H1 (cell line): ENCODE measurements at regions not wholly inside any gene's neighbourhood (a gene's known extent, or its start where the extent isn't known, plus 50 kb on each side); places are given as distances from the start of the nearest gene placed in this dataset.

ENCODE experiments used
- CTCF ChIA-PET: fragments of 300-600 bp; sonication (Branson Sonifier 250); formaldehyde crosslinking; loops from one replicate; lab custom pipeline; 2021; ENCODE audit not compliant: partially characterized antibody; lab: Charles Lee
- POLR2A ChIA-PET: fragments of 300-600 bp; sonication (Branson Sonifier 250); formaldehyde crosslinking; loops from one replicate; lab custom pipeline; 2021; ENCODE audit warnings: inconsistent platforms; ENCODE audit not compliant: partially characterized antibody; lab: Charles Lee
- DNase-seq, 2 experiments: peaks; one replicate each; pipeline versions ENCODE4 v3.0.0 to v3.0.0-alpha.2; 2010 to 2022; ENCODE audit warnings: low spot score in 2 of 2, low read depth in 1 of 2, mixed read lengths in 1 of 2
- FAIRE-seq: peaks from 2 replicates; lab custom pipeline; 2011; peaks lifted over from hg19 to GRCh38; lab: Jason Lieb, UNC
- H2AFZ ChIP-seq: 2 replicates; pipeline ENCODE4 v1.8.1; 2012; ENCODE audit warnings: low read length, inconsistent platforms
- H2AK5ac ChIP-seq: 2 replicates; pipeline ENCODE4 v1.6.1; 2013; ENCODE audit warnings: low read depth, low read length
- H2BK120ac ChIP-seq: replicated peaks from 2 replicates; pipeline ENCODE3; 2013; ENCODE audit warnings: low read depth, low read length, inconsistent platforms
- H2BK12ac ChIP-seq: 2 replicates; pipeline ENCODE4 v1.6.1; 2013; ENCODE audit warnings: low read depth, low read length
- H2BK15ac ChIP-seq: 2 replicates; pipeline ENCODE4 v1.6.1; 2013; ENCODE audit warnings: low read length
- H2BK20ac ChIP-seq: 2 replicates; pipeline ENCODE4 v1.6.1; 2013; ENCODE audit warnings: low read length
- H2BK5ac ChIP-seq: 2 replicates; pipeline ENCODE4 v1.6.1; 2013; ENCODE audit warnings: low read depth, low read length
- H3K14ac ChIP-seq: 2 replicates; pipeline ENCODE4 v1.6.1; 2013; ENCODE audit warnings: inconsistent platforms; ENCODE audit not compliant: insufficient read length
- H3K18ac ChIP-seq: 2 replicates; pipeline ENCODE4 v1.6.1; 2013; ENCODE audit warnings: low read length; ENCODE audit errors: extremely low read depth
- H3K23ac ChIP-seq: 2 replicates; pipeline ENCODE4 v1.6.1; 2013; ENCODE audit warnings: inconsistent platforms; ENCODE audit not compliant: insufficient read length
- H3K23me2 ChIP-seq: 2 replicates; pipeline ENCODE4 v1.6.1; 2013; ENCODE audit warnings: low read depth, low read length
- H3K27ac ChIP-seq: 2 replicates; pipeline ENCODE4 v1.6.1; 2011; ENCODE audit warnings: low read depth, low read length, inconsistent platforms
- H3K27me3 ChIP-seq, 4 experiments: replicated peaks in 1 of 4; 1 replicate in 1 of 4; 2 replicates in 3 of 4; pipeline versions ENCODE4 v1.6.1 to v1.8.1; 2011 to 2013; ENCODE audit warnings: low read length in 3 of 4, mild to moderate bottlenecking in 3 of 4, inconsistent platforms in 2 of 4, mixed read lengths in 2 of 4, moderate library complexity in 1 of 4; ENCODE audit not compliant: control insufficient read depth in 3 of 4, insufficient read depth in 3 of 4; ENCODE audit errors: extremely low read depth in 1 of 4
- H3K36me3 ChIP-seq, 4 experiments: 2 replicates each; pipeline versions ENCODE4 v1.6.1 to v1.8.1; 2011 to 2013; ENCODE audit warnings: mild to moderate bottlenecking in 4 of 4, low read length in 3 of 4, moderate library complexity in 2 of 4, control low read depth in 1 of 4, inconsistent platforms in 1 of 4; ENCODE audit not compliant: insufficient read depth in 4 of 4, control insufficient read depth in 2 of 4
- H3K4ac ChIP-seq: replicated peaks from 2 replicates; pipeline ENCODE3; 2013; ENCODE audit warnings: low read length, low read depth, mixed read lengths, inconsistent platforms; ENCODE audit not compliant: insufficient read length
- H3K4me1 ChIP-seq, 4 experiments: replicated peaks in 1 of 4; 1 replicate in 1 of 4; 2 replicates in 3 of 4; pipeline versions ENCODE4 v1.6.1 to v1.8.1; 2011 to 2013; ENCODE audit warnings: low read length in 3 of 4, inconsistent platforms in 2 of 4, mixed read lengths in 1 of 4; ENCODE audit not compliant: insufficient read depth in 4 of 4, control insufficient read depth in 3 of 4
- H3K4me2 ChIP-seq, 2 experiments: 2 replicates each; pipeline versions ENCODE4 v1.6.1 to v1.8.1; 2011 to 2013; ENCODE audit warnings: low read depth in 2 of 2, low read length in 2 of 2, control low read depth in 1 of 2, inconsistent platforms in 1 of 2, mild to moderate bottlenecking in 1 of 2; ENCODE audit not compliant: insufficient read depth in 1 of 2
- H3K4me3 ChIP-seq, 4 experiments: fragments of 200-600, 300-600 bp in 1 of 4; sonication (generic), shearing (Covaris generic), sonication (Bioruptor Twin) in 1 of 4; 2 replicates each; pipeline versions ENCODE4 v1.5.1 to v1.8.1; 2011 to 2016; ENCODE audit warnings: low read length in 4 of 4, low read depth in 3 of 4, control low read depth in 2 of 4, inconsistent platforms in 2 of 4, mild to moderate bottlenecking in 2 of 4, mixed read lengths in 1 of 4, moderate library complexity in 1 of 4; ENCODE audit not compliant: insufficient read depth in 2 of 4; ENCODE audit errors: extremely low read depth in 1 of 4
- H3K56ac ChIP-seq: replicated peaks from 2 replicates; pipeline ENCODE3; 2013; ENCODE audit warnings: low read depth, mild to moderate bottlenecking, mixed read lengths, low read length, inconsistent platforms; ENCODE audit not compliant: insufficient read length
- H3K79me1 ChIP-seq: 2 replicates; pipeline ENCODE4 v1.6.1; 2013; ENCODE audit warnings: low read depth, low read length, control low read depth
- H3K79me2 ChIP-seq, 2 experiments: 2 replicates each; pipeline versions ENCODE4 v1.6.1 to v1.8.1; 2012 to 2013; ENCODE audit warnings: low read length in 2 of 2, mild to moderate bottlenecking in 2 of 2, inconsistent platforms in 1 of 2; ENCODE audit not compliant: insufficient read depth in 2 of 2, control insufficient read depth in 1 of 2
- H3K9ac ChIP-seq, 4 experiments: replicated peaks in 1 of 4; 1 replicate in 1 of 4; 2 replicates in 3 of 4; pipeline versions ENCODE4 v1.6.1 to v1.8.1; 2011 to 2013; ENCODE audit warnings: low read depth in 3 of 4, low read length in 3 of 4, control low read depth in 2 of 4, mild to moderate bottlenecking in 2 of 4, moderate library complexity in 2 of 4, inconsistent platforms in 1 of 4; ENCODE audit errors: extremely low read depth in 1 of 4
- H3K9me3 ChIP-seq, 2 experiments: 2 replicates each; pipeline versions ENCODE4 v1.6.1 to v1.8.1; 2012 to 2013; ENCODE audit warnings: mild to moderate bottlenecking in 2 of 2, moderate library complexity in 2 of 2, control low read depth in 1 of 2, inconsistent platforms in 1 of 2, low read depth in 1 of 2, low read length in 1 of 2, mixed read lengths in 1 of 2; ENCODE audit not compliant: insufficient read depth in 2 of 2
- H4K20me1 ChIP-seq, 2 experiments: replicated peaks in 1 of 2; 2 replicates each; pipeline versions ENCODE3 to v1.8.1; 2011 to 2013; ENCODE audit warnings: inconsistent platforms in 2 of 2, low read length in 2 of 2, mild to moderate bottlenecking in 1 of 2; ENCODE audit not compliant: insufficient read depth in 2 of 2, control insufficient read depth in 1 of 2
- H4K5ac ChIP-seq: 2 replicates; pipeline ENCODE4 v1.6.1; 2013; ENCODE audit warnings: low read length, low read depth, mixed read lengths, inconsistent platforms; ENCODE audit not compliant: insufficient read length
- H4K8ac ChIP-seq: 2 replicates; pipeline ENCODE4 v1.8.0; 2013; ENCODE audit warnings: mild to moderate bottlenecking, moderate library complexity, low read length, inconsistent platforms; ENCODE audit not compliant: insufficient read depth; ENCODE audit errors: extremely low read depth
- H4K91ac ChIP-seq: replicated peaks from 2 replicates; pipeline ENCODE3; 2013; ENCODE audit warnings: low read length, mixed read lengths, inconsistent platforms; ENCODE audit not compliant: insufficient read length
- FOSL1 ChIP-seq: IDR thresholded peaks from 2 replicates; pipeline ENCODE4 v1.6.1; 2011; ENCODE audit warnings: mild to moderate bottlenecking, low read depth, low read length, moderate library complexity; ENCODE audit not compliant: insufficient read depth
- POLR2A ChIP-seq, 2 experiments: IDR thresholded peaks; 1 replicate in 1 of 2; 2 replicates in 1 of 2; pipeline ENCODE4 v1.6.1; 2011; ENCODE audit warnings: low read depth in 2 of 2, low read length in 2 of 2, mild to moderate bottlenecking in 2 of 2; ENCODE audit errors: control extremely low read depth in 1 of 2
- RNF2 ChIP-seq: fragments of 200-900, 300-1000 bp; sonication (generic); IDR thresholded peaks from 2 replicates; pipeline ENCODE4 v1.7.1; 2016; ENCODE audit warnings: borderline replicate concordance, low read depth, mild to moderate bottlenecking, antibody characterized with exemption, low read length; ENCODE audit not compliant: poor library complexity, severe bottlenecking; ENCODE audit errors: missing control alignments
- SAP30 ChIP-seq: fragments of 300-600 bp; sonication (generic); IDR thresholded peaks from 2 replicates; pipeline ENCODE4 v1.7.1; 2012; ENCODE audit warnings: low read length, moderate library complexity, mild to moderate bottlenecking, inconsistent platforms; ENCODE audit not compliant: insufficient read depth, insufficient replicate concordance
- WGBS, 2 experiments: shearing (Covaris generic) in 1 of 2; methylation state at CpG; one replicate each; pipeline versions ENCODE4 v1.1.6 to v1.1.7; 2013 to 2015; ENCODE audit warnings: low lambda C conversion rate in 2 of 2, mixed read lengths in 2 of 2, inconsistent platforms in 1 of 2, low coverage in 1 of 2, missing lambda C conversion rate in 1 of 2; ENCODE audit not compliant: insufficient replicate concordance in 2 of 2, insufficient coverage in 1 of 2, insufficient read length in 1 of 2; ENCODE audit errors: extremely low coverage in 1 of 2, missing lambda C conversion rate in 1 of 2; 5-methylcytosine and 5-hydroxymethylcytosine counted together

GRCh38 chr1:213584272-213584671 is 403.5 kb upstream of the PROX1 start:
- Histone ChIP-seq H2BK5ac (no peak overlapping the region), H3K79me2 (no peaks in the 10 kb centered on the region), H3K23me2 (no peaks in the 10 kb centered on the region), H3K36me3 (no peaks in the 10 kb centered on the region), H3K14ac (no peak overlapping the region), H3K4me2 (no peak overlapping the region), H2AFZ (no peak overlapping the region), H2BK15ac (no peak overlapping the region), H2BK12ac (no peak overlapping the region), H2AK5ac (no peak overlapping the region), H4K8ac (no peak overlapping the region)
- no peak for FAIRE-seq
- POLR2A ChIA-PET = no interaction called here
- TF ChIP-seq RNF2 (no peak), FOSL1 (no peak), POLR2A (IDR thresholded peaks at IDR 0.05; ENCODE audit: control extremely low read depth in 1 of 2, low read depth in 2 of 2, low read length in 2 of 2) (no peak), SAP30 (no peak)
- TF ChIP-seq, all 59 proteins: peak for 0
- Histone ChIP-seq H3K79me1 (no peaks in the 10 kb centered on the region), H4K20me1 (no peaks in the 10 kb centered on the region), H3K4me1 (no peaks in the 10 kb centered on the region), H2BK120ac (no peak overlapping the region), H3K4me3 (no peak overlapping the region), H3K56ac (no peak overlapping the region), H3K9ac (no peak overlapping the region), H3K4ac (no peak overlapping the region), H3K27ac (no peak overlapping the region), H3K23ac (no peak overlapping the region), H3K18ac (no peak overlapping the region), H2BK20ac (no peak overlapping the region), H3K9me3 (no peaks in the 10 kb centered on the region), H4K91ac (no peak overlapping the region), H4K5ac (no peak overlapping the region), H3K27me3 (no peaks in the 10 kb centered on the region)
- DNase-seq = no peak
- 94% methylated on average over 2 of the region's 2 CpGs; no CpG with 5 or more reads in 1 of the 2 experiments for WGBS, 2 experiments
- CTCF ChIA-PET = no interaction called here
